ENCODE measurements at regions not wholly inside any gene's neighbourhood (a gene's known extent, or its start where the extent isn't known, plus 50 kb on each side); places are given as distances from the start of the nearest gene placed in this dataset.

GRCh38 chr3:18825665-18826064 lies 322.6 kb upstream of the KCNH8 start:
- TF ChIP-seq CTCF (IDR thresholded peaks at IDR 0.05; ENCODE audit: control extremely low read depth in 1 of 3, insufficient read depth in 1 of 3, low read depth in 1 of 3, low read length in 3 of 3) (no peak), KDM1A (IDR thresholded peaks at IDR 0.05; ENCODE audit: borderline replicate concordance, low read length) (no peak), MAX (IDR thresholded peaks at IDR 0.05) (no peak)

All from H1 (cell line).